ENCODE measurements at regions not wholly inside any gene's neighbourhood (a gene's known extent, or its start where the extent isn't known, plus 50 kb on each side); places are given as distances from the start of the nearest gene placed in this dataset.

GRCh38 chr11:116582571-116582970, 190.2 kb downstream of the BUD13 start:
- TF ChIP-seq, protein P1, sequence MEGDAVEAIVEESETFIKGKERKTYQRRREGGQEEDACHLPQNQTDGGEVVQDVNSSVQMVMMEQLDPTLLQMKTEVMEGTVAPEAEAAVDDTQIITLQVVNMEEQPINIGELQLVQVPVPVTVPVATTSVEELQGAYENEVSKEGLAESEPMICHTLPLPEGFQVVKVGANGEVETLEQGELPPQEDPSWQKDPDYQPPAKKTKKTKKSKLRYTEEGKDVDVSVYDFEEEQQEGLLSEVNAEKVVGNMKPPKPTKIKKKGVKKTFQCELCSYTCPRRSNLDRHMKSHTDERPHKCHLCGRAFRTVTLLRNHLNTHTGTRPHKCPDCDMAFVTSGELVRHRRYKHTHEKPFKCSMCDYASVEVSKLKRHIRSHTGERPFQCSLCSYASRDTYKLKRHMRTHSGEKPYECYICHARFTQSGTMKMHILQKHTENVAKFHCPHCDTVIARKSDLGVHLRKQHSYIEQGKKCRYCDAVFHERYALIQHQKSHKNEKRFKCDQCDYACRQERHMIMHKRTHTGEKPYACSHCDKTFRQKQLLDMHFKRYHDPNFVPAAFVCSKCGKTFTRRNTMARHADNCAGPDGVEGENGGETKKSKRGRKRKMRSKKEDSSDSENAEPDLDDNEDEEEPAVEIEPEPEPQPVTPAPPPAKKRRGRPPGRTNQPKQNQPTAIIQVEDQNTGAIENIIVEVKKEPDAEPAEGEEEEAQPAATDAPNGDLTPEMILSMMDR (IDR thresholded peaks at IDR 0.05), result no peak
- TF ChIP-seq POLR2A (IDR thresholded peaks at IDR 0.05), result no peak
- TF ChIP-seq POLR2AphosphoS5 (IDR thresholded peaks at IDR 0.05), result no peak
- no peak for TF ChIP-seq EP300 (IDR thresholded peaks at IDR 0.05)

Measured in gastroesophageal sphincter (tissue), 3 donors.